Epithelial cell of proximal tubule (primary cell): ENCODE measurements at regions not wholly inside any gene's neighbourhood (a gene's known extent, or its start where the extent isn't known, plus 50 kb on each side); places are given as distances from the start of the nearest gene placed in this dataset.

ENCODE experiments used
- DNase-seq: peaks from one replicate; pipeline ENCODE4 v3.0.0-alpha.2; 2011; ENCODE audit warnings: low read depth
- H3K4me3 ChIP-seq: 2 replicates; pipeline ENCODE4 v1.5.1; 2011; ENCODE audit warnings: low read depth, mild to moderate bottlenecking, low read length
- CTCF ChIP-seq: conservative IDR thresholded peaks from 2 replicates; pipeline ENCODE4 v1.5.1; 2012; ENCODE audit warnings: low read depth, mild to moderate bottlenecking, low read length

- no peak for TF ChIP-seq CTCF
- H3K4me3 ChIP-seq: no peak overlapping the region
- DNase-seq: no peak
These were observed 72.9 kb upstream of the ANO1 start for GRCh38 chr11:70005107-70005818.

GRCh38 chr11:70007796-70008195 is 70.3 kb upstream of the ANO1 start:
- no peak for DNase-seq
- TF ChIP-seq CTCF: no peak
- H3K4me3 ChIP-seq: no peak overlapping the region

GRCh38 chr11:70010774-70011173 is 67.3 kb upstream of the ANO1 start:
- H3K4me3 ChIP-seq: no peak overlapping the region
- no peak for DNase-seq
- TF ChIP-seq CTCF: no peak

GRCh38 chr11:70012134-70012733 is 65.9 kb upstream of the ANO1 start:
- no peak for TF ChIP-seq CTCF
- H3K4me3 ChIP-seq: no peak overlapping the region
- DNase-seq: no peak

GRCh38 chr11:70014291-70014690 is 63.8 kb upstream of the ANO1 start:
- no peak overlapping the region for H3K4me3 ChIP-seq
- no peak for DNase-seq
- TF ChIP-seq CTCF: no peak

- no peak for DNase-seq
- H3K4me3 ChIP-seq: no peak overlapping the region
- no peak for TF ChIP-seq CTCF
These were observed 61.3 kb upstream of the ANO1 start for GRCh38 chr11:70016666-70017367.
